ENCODE measurements at regions not wholly inside any gene's neighbourhood (a gene's known extent, or its start where the extent isn't known, plus 50 kb on each side); places are given as distances from the start of the nearest gene placed in this dataset.

DNA sequence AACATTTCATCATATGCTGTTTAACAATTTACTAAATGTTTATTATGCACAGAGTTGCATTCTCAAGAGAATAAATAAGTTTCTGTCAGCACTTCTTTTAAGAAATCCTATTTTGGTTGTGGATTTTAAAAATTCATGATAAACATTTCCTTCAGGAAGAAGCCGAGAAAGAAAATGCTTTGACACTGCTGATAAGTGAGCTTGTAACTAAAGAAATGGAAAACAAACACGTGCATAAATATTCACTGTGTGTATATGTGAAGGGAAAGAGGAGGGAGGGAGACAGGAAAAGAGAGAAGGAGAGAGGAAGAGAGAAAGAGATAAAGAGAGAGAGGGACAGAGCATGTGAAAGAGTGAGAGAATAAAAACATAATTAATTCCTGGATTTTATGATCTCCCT is 1165.0 kb downstream of the DIAPH3 start:
- no peaks in the 10 kb centered on the region for H3K27me3 ChIP-seq (ENCODE audit: insufficient read depth, poor library complexity, severe bottlenecking)
- TF ChIP-seq POLR2AphosphoS5 (IDR thresholded peaks at IDR 0.05; ENCODE audit: low read depth) = no peak
- no peak for TF ChIP-seq GABPA (IDR thresholded peaks at IDR 0.05; ENCODE audit: low read depth)
- TF ChIP-seq SPI1 (IDR thresholded peaks at IDR 0.05; ENCODE audit: borderline replicate concordance, low read depth) = no peak
- TF ChIP-seq, protein P1, sequence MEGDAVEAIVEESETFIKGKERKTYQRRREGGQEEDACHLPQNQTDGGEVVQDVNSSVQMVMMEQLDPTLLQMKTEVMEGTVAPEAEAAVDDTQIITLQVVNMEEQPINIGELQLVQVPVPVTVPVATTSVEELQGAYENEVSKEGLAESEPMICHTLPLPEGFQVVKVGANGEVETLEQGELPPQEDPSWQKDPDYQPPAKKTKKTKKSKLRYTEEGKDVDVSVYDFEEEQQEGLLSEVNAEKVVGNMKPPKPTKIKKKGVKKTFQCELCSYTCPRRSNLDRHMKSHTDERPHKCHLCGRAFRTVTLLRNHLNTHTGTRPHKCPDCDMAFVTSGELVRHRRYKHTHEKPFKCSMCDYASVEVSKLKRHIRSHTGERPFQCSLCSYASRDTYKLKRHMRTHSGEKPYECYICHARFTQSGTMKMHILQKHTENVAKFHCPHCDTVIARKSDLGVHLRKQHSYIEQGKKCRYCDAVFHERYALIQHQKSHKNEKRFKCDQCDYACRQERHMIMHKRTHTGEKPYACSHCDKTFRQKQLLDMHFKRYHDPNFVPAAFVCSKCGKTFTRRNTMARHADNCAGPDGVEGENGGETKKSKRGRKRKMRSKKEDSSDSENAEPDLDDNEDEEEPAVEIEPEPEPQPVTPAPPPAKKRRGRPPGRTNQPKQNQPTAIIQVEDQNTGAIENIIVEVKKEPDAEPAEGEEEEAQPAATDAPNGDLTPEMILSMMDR (IDR thresholded peaks at IDR 0.05; ENCODE audit: insufficient read depth, low read length) = no peak
- no peak for TF ChIP-seq REST (IDR thresholded peaks at IDR 0.05; ENCODE audit: insufficient replicate concordance, low read depth)
- DNase-seq (ENCODE audit: low read depth in 1 of 2, low spot score in 1 of 2) = no peak
- H3K4me3 ChIP-seq (replicated peaks; ENCODE audit: insufficient read depth, low read length) = no peak overlapping the region
- H3K27ac ChIP-seq (replicated peaks) = no peak overlapping the region

DNA sequence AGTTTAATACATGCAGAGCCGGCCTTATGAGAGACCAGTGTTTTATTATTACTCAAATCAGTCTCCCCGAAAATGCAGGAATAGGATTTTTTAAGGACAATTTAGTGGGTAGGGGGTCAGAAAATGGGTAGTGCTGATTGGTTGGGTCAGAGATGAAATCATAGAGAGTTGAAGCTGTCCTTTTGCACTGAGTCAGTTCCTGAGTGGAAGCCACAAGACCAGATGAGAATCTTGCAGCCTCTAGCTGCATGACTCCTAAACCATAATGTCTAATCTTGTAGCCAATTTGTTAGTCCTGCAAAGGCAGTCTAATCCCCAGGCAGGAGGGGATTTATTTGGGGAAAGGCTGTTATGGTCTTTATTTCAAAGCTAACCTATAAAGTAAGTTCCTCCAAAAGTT is 1163.9 kb downstream of the DIAPH3 start:
- no peak for DNase-seq (ENCODE audit: low read depth in 1 of 2, low spot score in 1 of 2)
- TF ChIP-seq SPI1 (IDR thresholded peaks at IDR 0.05; ENCODE audit: borderline replicate concordance, low read depth) (no peak), POLR2AphosphoS5 (IDR thresholded peaks at IDR 0.05; ENCODE audit: low read depth) (no peak), GABPA (IDR thresholded peaks at IDR 0.05; ENCODE audit: low read depth) (no peak), REST (IDR thresholded peaks at IDR 0.05; ENCODE audit: insufficient replicate concordance, low read depth) (no peak)
- TF ChIP-seq, protein P1 (IDR thresholded peaks at IDR 0.05; ENCODE audit: insufficient read depth, low read length) = no peak

DNA sequence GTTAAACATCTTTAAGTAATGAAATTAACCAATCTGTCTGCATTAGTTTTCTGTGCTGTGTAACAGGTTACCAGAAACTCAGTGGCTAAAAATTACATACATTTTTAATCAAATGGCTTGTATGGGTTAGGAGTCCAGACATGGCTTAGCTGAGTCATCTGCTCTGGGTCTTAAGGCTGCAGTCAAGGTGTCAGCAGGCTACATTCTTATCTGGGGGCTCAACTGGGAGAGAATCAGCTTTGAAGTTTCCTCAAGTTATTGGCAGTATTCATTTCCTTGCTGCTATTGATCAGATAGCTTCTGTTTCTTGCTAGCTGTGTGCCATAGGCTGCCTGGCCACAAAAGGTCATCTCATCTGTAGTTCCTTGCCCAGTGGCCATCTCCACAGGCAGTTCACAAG is 1163.0 kb downstream of the DIAPH3 start:
- Histone ChIP-seq H3K27ac (replicated peaks) (no peak overlapping the region), H3K4me3 (replicated peaks; ENCODE audit: insufficient read depth, low read length) (no peak overlapping the region), H3K27me3 (ENCODE audit: insufficient read depth, poor library complexity, severe bottlenecking) (no peaks in the 10 kb centered on the region)
- TF ChIP-seq, protein P1 (IDR thresholded peaks at IDR 0.05; ENCODE audit: insufficient read depth, low read length) = no peak
- TF ChIP-seq SPI1 (IDR thresholded peaks at IDR 0.05; ENCODE audit: borderline replicate concordance, low read depth) = no peak
- no peak for TF ChIP-seq POLR2AphosphoS5 (IDR thresholded peaks at IDR 0.05; ENCODE audit: low read depth)
- TF ChIP-seq GABPA (IDR thresholded peaks at IDR 0.05; ENCODE audit: low read depth) = no peak
- no peak for TF ChIP-seq REST (IDR thresholded peaks at IDR 0.05; ENCODE audit: insufficient replicate concordance, low read depth)
- DNase-seq (ENCODE audit: low read depth in 1 of 2, low spot score in 1 of 2) = no peak

More for the DNA sequence above, 1163.9 kb downstream of the DIAPH3 start:
- Histone ChIP-seq H3K27ac (replicated peaks) (no peak overlapping the region), H3K4me3 (replicated peaks; ENCODE audit: insufficient read depth, low read length) (no peak overlapping the region), H3K27me3 (ENCODE audit: insufficient read depth, poor library complexity, severe bottlenecking) (no peaks in the 10 kb centered on the region)

Measured in HL-60 (cell line).